ENCODE measurements at regions not wholly inside any gene's neighbourhood (a gene's known extent, or its start where the extent isn't known, plus 50 kb on each side); places are given as distances from the start of the nearest gene placed in this dataset.

- DNase-seq: no peak
Observed at GRCh38 chr5:53423724-53424123, 56.7 kb upstream of the FST start.

GRCh38 chr5:53424686-53425615 lies 55.5 kb upstream of the FST start:
- DNase-seq: no peak

GRCh38 chr5:53425687-53426511 lies 54.5 kb upstream of the FST start:
- peak; percentile 2 for DNase-seq

GRCh38 chr5:53426512-53426830 lies 54.0 kb upstream of the FST start:
- DNase-seq: no peak

DNA sequence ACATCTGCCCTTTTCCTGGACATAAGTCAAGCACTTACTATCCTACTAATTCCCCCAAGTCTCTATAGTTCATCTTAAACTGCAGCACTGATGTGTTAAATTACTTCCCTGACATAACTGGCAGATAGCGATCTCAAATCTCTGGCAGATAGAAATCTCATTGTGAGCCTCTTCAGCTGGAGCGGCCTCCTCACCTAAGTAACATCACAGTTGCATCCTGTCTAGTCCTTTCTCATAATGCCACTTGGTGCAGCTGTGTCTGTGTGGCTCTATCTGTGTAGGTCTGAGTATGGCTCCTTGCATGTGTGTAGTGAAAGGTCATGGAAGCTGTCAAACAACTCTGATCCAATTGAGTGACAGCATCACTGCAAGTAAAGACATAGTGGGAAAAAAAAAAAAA lies 53.6 kb upstream of the FST start:
- no peak for DNase-seq

DNA sequence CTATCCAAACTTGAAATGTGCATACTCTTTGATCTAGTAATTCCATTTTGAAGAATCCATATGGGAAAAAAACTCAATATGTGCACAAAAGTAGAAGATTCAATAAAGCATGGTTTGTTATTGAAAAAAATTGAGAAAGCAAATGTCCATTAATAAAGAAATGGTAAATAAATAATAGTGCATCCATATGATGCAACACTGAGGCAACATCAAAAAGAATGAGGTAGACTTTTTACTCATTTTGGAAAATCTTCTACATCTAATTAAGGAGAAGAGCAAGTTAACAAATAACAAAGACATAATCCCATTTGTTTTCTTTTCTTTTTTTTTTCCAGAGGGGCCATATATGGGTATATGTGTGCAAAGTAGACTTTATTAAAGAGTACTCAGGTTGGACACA lies 52.5 kb upstream of the FST start:
- DNase-seq: no peak

DNA sequence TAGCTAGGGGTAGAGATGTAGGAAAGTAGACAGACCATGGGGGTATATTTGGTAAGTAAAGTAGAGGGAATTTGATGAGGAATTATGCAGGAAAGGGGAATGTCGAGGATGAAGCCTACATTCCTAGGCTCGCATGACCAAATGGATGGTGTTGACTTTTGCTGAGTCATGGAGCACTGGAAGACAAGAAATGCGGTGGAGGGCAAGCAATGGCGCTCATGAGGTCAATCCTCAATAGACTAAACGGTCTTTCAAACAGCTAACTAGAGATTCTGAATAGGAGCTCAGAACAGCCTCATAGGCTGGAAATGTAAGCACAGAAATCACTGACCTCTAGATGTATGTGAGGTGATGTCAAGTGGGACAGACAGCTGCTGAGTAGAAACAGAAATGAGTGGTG lies 50.7 kb upstream of the FST start:
- no peak for DNase-seq

GRCh38 chr5:53430618-53431252 lies 49.7 kb upstream of the FST start:
- DNase-seq: no peak
